Stimulated activated naive CD8-positive, alpha-beta T cell treated with anti-CD3 and anti-CD28 coated beads, Interleukin-15, Interleukin-2, amounts not matched to agents 100 ng/mL and 50 ng/mL, for 24 hours (primary cell): ENCODE measurements at regions not wholly inside any gene's neighbourhood (a gene's known extent, or its start where the extent isn't known, plus 50 kb on each side); places are given as distances from the start of the nearest gene placed in this dataset.

Experiments
- H3K27ac Mint-ChIP-seq: one replicate; pipeline ENCODE4 v1.8.0; 2021; ENCODE audit warnings: mild to moderate bottlenecking, mixed read lengths
- H3K27me3 Mint-ChIP-seq: one replicate; pipeline ENCODE4 v1.8.0; 2021; ENCODE audit warnings: mixed read lengths
- H3K36me3 Mint-ChIP-seq: one replicate; pipeline ENCODE4 v1.8.0; 2021; ENCODE audit warnings: low read depth, mixed read lengths
- H3K4me1 Mint-ChIP-seq: one replicate; pipeline ENCODE4 v1.8.0; 2021; ENCODE audit warnings: low read depth, mixed read lengths
- H3K4me3 Mint-ChIP-seq: one replicate; pipeline ENCODE4 v1.8.0; 2021; ENCODE audit warnings: mild to moderate bottlenecking, mixed read lengths
- H3K9me3 Mint-ChIP-seq: one replicate; pipeline ENCODE4 v1.8.0; 2021; ENCODE audit warnings: mixed read lengths

- Mint-ChIP-seq H3K27ac (no peak overlapping the region), H3K4me3 (no peak overlapping the region), H3K27me3 (no peaks in the 10 kb centered on the region), H3K4me1 (no peaks in the 10 kb centered on the region), H3K9me3 (peaks cover 5% of the 10 kb centered on the region), H3K36me3 (no peaks in the 10 kb centered on the region)
Measured at GRCh38 chr22:34760276-34761008, 305.5 kb upstream of the ISX start.

GRCh38 chr22:34761111-34761510 lies 304.8 kb upstream of the ISX start:
- Mint-ChIP-seq H3K9me3 (peaks cover 4% of the 10 kb centered on the region), H3K4me3 (no peak overlapping the region), H3K4me1 (no peaks in the 10 kb centered on the region), H3K36me3 (no peaks in the 10 kb centered on the region), H3K27ac (no peak overlapping the region), H3K27me3 (no peaks in the 10 kb centered on the region)

- H3K4me3 Mint-ChIP-seq = no peak overlapping the region
- H3K4me1 Mint-ChIP-seq = no peaks in the 10 kb centered on the region
- no peaks in the 10 kb centered on the region for H3K36me3 Mint-ChIP-seq
- H3K9me3 Mint-ChIP-seq = no peaks in the 10 kb centered on the region
- no peaks in the 10 kb centered on the region for H3K27me3 Mint-ChIP-seq
- no peak overlapping the region for H3K27ac Mint-ChIP-seq
Measured at GRCh38 chr22:34763496-34763895, 302.5 kb upstream of the ISX start.

GRCh38 chr22:34765115-34765514 lies 300.8 kb upstream of the ISX start:
- Mint-ChIP-seq H3K9me3 (no peaks in the 10 kb centered on the region), H3K4me1 (no peaks in the 10 kb centered on the region), H3K27ac (no peak overlapping the region), H3K27me3 (no peaks in the 10 kb centered on the region), H3K4me3 (no peak overlapping the region), H3K36me3 (no peaks in the 10 kb centered on the region)

- no peak overlapping the region for H3K27ac Mint-ChIP-seq
- H3K27me3 Mint-ChIP-seq = no peaks in the 10 kb centered on the region
- H3K36me3 Mint-ChIP-seq = no peaks in the 10 kb centered on the region
- H3K4me1 Mint-ChIP-seq = no peaks in the 10 kb centered on the region
- no peaks in the 10 kb centered on the region for H3K9me3 Mint-ChIP-seq
- no peak overlapping the region for H3K4me3 Mint-ChIP-seq
Measured at GRCh38 chr22:34769361-34769760, 296.6 kb upstream of the ISX start.

GRCh38 chr22:34776817-34777216 lies 289.1 kb upstream of the ISX start:
- no peaks in the 10 kb centered on the region for H3K4me1 Mint-ChIP-seq
- H3K36me3 Mint-ChIP-seq = no peaks in the 10 kb centered on the region
- H3K27me3 Mint-ChIP-seq = no peaks in the 10 kb centered on the region
- no peak overlapping the region for H3K4me3 Mint-ChIP-seq
- H3K9me3 Mint-ChIP-seq = peaks cover 19% of the 10 kb centered on the region
- no peak overlapping the region for H3K27ac Mint-ChIP-seq

GRCh38 chr22:34781681-34782080 lies 284.3 kb upstream of the ISX start:
- H3K4me1 Mint-ChIP-seq = no peaks in the 10 kb centered on the region
- H3K27ac Mint-ChIP-seq = no peak overlapping the region
- no peak overlapping the region for H3K4me3 Mint-ChIP-seq
- H3K27me3 Mint-ChIP-seq = no peaks in the 10 kb centered on the region
- no peaks in the 10 kb centered on the region for H3K36me3 Mint-ChIP-seq
- H3K9me3 Mint-ChIP-seq = peaks cover 22% of the 10 kb centered on the region

- no peaks in the 10 kb centered on the region for H3K4me1 Mint-ChIP-seq
- peaks cover 14% of the 10 kb centered on the region for H3K9me3 Mint-ChIP-seq
- H3K27me3 Mint-ChIP-seq = no peaks in the 10 kb centered on the region
- H3K4me3 Mint-ChIP-seq = no peak overlapping the region
- H3K27ac Mint-ChIP-seq = no peak overlapping the region
- H3K36me3 Mint-ChIP-seq = no peaks in the 10 kb centered on the region
Measured at GRCh38 chr22:34783436-34783835, 282.5 kb upstream of the ISX start.

GRCh38 chr22:34784056-34784455 lies 281.9 kb upstream of the ISX start:
- Mint-ChIP-seq H3K4me1 (no peaks in the 10 kb centered on the region), H3K9me3 (peaks cover 10% of the 10 kb centered on the region), H3K36me3 (no peaks in the 10 kb centered on the region), H3K27ac (no peak overlapping the region), H3K27me3 (no peaks in the 10 kb centered on the region), H3K4me3 (no peak overlapping the region)

- Mint-ChIP-seq H3K27me3 (no peaks in the 10 kb centered on the region), H3K36me3 (no peaks in the 10 kb centered on the region), H3K4me1 (no peaks in the 10 kb centered on the region), H3K27ac (no peak overlapping the region), H3K9me3 (peaks cover 5% of the 10 kb centered on the region), H3K4me3 (no peak overlapping the region)
Measured at GRCh38 chr22:34797826-34798225, 268.1 kb upstream of the ISX start.

GRCh38 chr22:34798605-34799004 lies 267.4 kb upstream of the ISX start:
- H3K27ac Mint-ChIP-seq = no peak overlapping the region
- H3K9me3 Mint-ChIP-seq = peaks cover 5% of the 10 kb centered on the region
- H3K4me1 Mint-ChIP-seq = no peaks in the 10 kb centered on the region
- no peaks in the 10 kb centered on the region for H3K36me3 Mint-ChIP-seq
- H3K27me3 Mint-ChIP-seq = no peaks in the 10 kb centered on the region
- H3K4me3 Mint-ChIP-seq = no peak overlapping the region

GRCh38 chr22:34800260-34800980 lies 265.5 kb upstream of the ISX start:
- Mint-ChIP-seq H3K9me3 (peaks cover 5% of the 10 kb centered on the region), H3K27ac (no peak overlapping the region), H3K4me3 (no peak overlapping the region), H3K36me3 (no peaks in the 10 kb centered on the region), H3K27me3 (no peaks in the 10 kb centered on the region), H3K4me1 (no peaks in the 10 kb centered on the region)

GRCh38 chr22:34801221-34801620 lies 264.7 kb upstream of the ISX start:
- peaks cover 5% of the 10 kb centered on the region for H3K9me3 Mint-ChIP-seq
- H3K4me3 Mint-ChIP-seq = no peak overlapping the region
- no peak overlapping the region for H3K27ac Mint-ChIP-seq
- H3K27me3 Mint-ChIP-seq = no peaks in the 10 kb centered on the region
- H3K36me3 Mint-ChIP-seq = no peaks in the 10 kb centered on the region
- H3K4me1 Mint-ChIP-seq = no peaks in the 10 kb centered on the region

- Mint-ChIP-seq H3K27me3 (no peaks in the 10 kb centered on the region), H3K4me3 (no peak overlapping the region), H3K4me1 (no peaks in the 10 kb centered on the region), H3K27ac (no peak overlapping the region), H3K36me3 (no peaks in the 10 kb centered on the region), H3K9me3 (peaks cover 5% of the 10 kb centered on the region)
Measured at GRCh38 chr22:34804091-34804490, 261.9 kb upstream of the ISX start.

GRCh38 chr22:34804604-34805003 lies 261.4 kb upstream of the ISX start:
- Mint-ChIP-seq H3K9me3 (peaks cover 2% of the 10 kb centered on the region), H3K4me3 (no peak overlapping the region), H3K27me3 (no peaks in the 10 kb centered on the region), H3K4me1 (no peaks in the 10 kb centered on the region), H3K27ac (no peak overlapping the region), H3K36me3 (no peaks in the 10 kb centered on the region)

GRCh38 chr22:34805771-34806170 lies 260.2 kb upstream of the ISX start:
- no peak overlapping the region for H3K27ac Mint-ChIP-seq
- H3K36me3 Mint-ChIP-seq = no peaks in the 10 kb centered on the region
- H3K27me3 Mint-ChIP-seq = no peaks in the 10 kb centered on the region
- H3K9me3 Mint-ChIP-seq = no peaks in the 10 kb centered on the region
- H3K4me3 Mint-ChIP-seq = no peak overlapping the region
- no peaks in the 10 kb centered on the region for H3K4me1 Mint-ChIP-seq
